ENCODE measurements at regions not wholly inside any gene's neighbourhood (a gene's known extent, or its start where the extent isn't known, plus 50 kb on each side); places are given as distances from the start of the nearest gene placed in this dataset.

GRCh38 chr14:104392396-104393198 is 187.0 kb upstream of the C14orf180 start:
- Histone ChIP-seq H3K4me1 (ENCODE audit: control insufficient read depth in 1 of 2, insufficient read depth in 2 of 2, low read length in 2 of 2) (no peaks in the 10 kb centered on the region), H3K9me2 (ENCODE audit: insufficient read depth) (no peaks in the 10 kb centered on the region), H3K9me3 (ENCODE audit: control insufficient read depth in 1 of 2, insufficient read depth in 1 of 2, low read depth in 1 of 2, low read length in 2 of 2) (no peaks in the 10 kb centered on the region), H2AFZ (ENCODE audit: low read depth, low read length, poor library complexity, severe bottlenecking) (no peak overlapping the region), H3K27ac (ENCODE audit: low read depth, low read length) (no peak overlapping the region), H3K27me3 (ENCODE audit: insufficient read depth, low read length) (peaks cover 5% of the 10 kb centered on the region; the same call in 1 of the 2 replicates), H3K36me3 (ENCODE audit: control insufficient read depth in 1 of 2, insufficient read depth in 2 of 2, low read length in 2 of 2) (no peaks in the 10 kb centered on the region), H4K20me1 (ENCODE audit: insufficient read depth) (no peaks in the 10 kb centered on the region), H3K9ac (ENCODE audit: low read length) (no peak overlapping the region), H3K79me2 (ENCODE audit: insufficient read depth, low read length) (no peaks in the 10 kb centered on the region), H3K4me3 (replicated peaks in 1 of 2; ENCODE audit: low read depth in 1 of 2, low read length in 2 of 2) (no peak overlapping the region), H3K4me2 (ENCODE audit: low read length) (no peak overlapping the region)
- ChIA-PET CTCF (no interaction called here), RAD21 (ENCODE audit: low non-redundant PET in 1 of 2, low total read pairs in 2 of 2, uncharacterized antibody in 2 of 2, unreplicated experiment in 2 of 2) (no interaction called here), POLR2A (no interaction called here)
- no peak for ATAC-seq
- intact Hi-C loops (cut with micrococcal nuclease): no loop called here
- no peak for TF ChIP-seq YY1 (IDR thresholded peaks at IDR 0.05; ENCODE audit: extremely low read depth, insufficient replicate concordance, low read depth, low read length)
- no peak for TF ChIP-seq SP1 (IDR thresholded peaks at IDR 0.05; ENCODE audit: low read depth)
- TF ChIP-seq JUND (IDR thresholded peaks at IDR 0.05): no peak
- no peak for TF ChIP-seq EZH2phosphoT487 (IDR thresholded peaks at IDR 0.05; ENCODE audit: borderline replicate concordance)
- no peak for TF ChIP-seq FOSL1 (IDR thresholded peaks at IDR 0.05; ENCODE audit: low read depth)
- no peak for TF ChIP-seq POLR2AphosphoS5 (IDR thresholded peaks at IDR 0.05; ENCODE audit: low read depth, low read length)
- TF ChIP-seq MAX (IDR thresholded peaks at IDR 0.05): no peak
- TF ChIP-seq POLR2A (IDR thresholded peaks at IDR 0.05; ENCODE audit: borderline replicate concordance, extremely low read depth, insufficient read depth, insufficient read length): no peak
- TF ChIP-seq ELF1 (IDR thresholded peaks at IDR 0.05; ENCODE audit: borderline replicate concordance, low read depth): no peak
- TF ChIP-seq RAD21 (IDR thresholded peaks at IDR 0.05; ENCODE audit: low read depth): no peak
- no peak for TF ChIP-seq EGR1 (IDR thresholded peaks at IDR 0.05; ENCODE audit: low read depth)
- no peak for TF ChIP-seq SIN3A (IDR thresholded peaks at IDR 0.05; ENCODE audit: low read depth)
- no peak for TF ChIP-seq CEBPB (IDR thresholded peaks at IDR 0.05; ENCODE audit: low read depth)
- no peak for TF ChIP-seq ZBTB33 (IDR thresholded peaks at IDR 0.05; ENCODE audit: extremely low read depth, insufficient replicate concordance, low read length)
- TF ChIP-seq EZH2 (IDR thresholded peaks at IDR 0.05): no peak
- BruUV-seq (replicated peaks): no TSS peak
- DNase-seq (ENCODE audit: low read depth, low spot score): no peak
